HEK293T (cell line): ENCODE measurements at regions not wholly inside any gene's neighbourhood (a gene's known extent, or its start where the extent isn't known, plus 50 kb on each side); places are given as distances from the start of the nearest gene placed in this dataset.

Source experiments
- ARNT ChIP-seq: fragments of 450-650 bp; IDR thresholded peaks from 2 replicates; pipeline ENCODE4 v1.6.1; 2017; ENCODE audit warnings: mild to moderate bottlenecking
- ELF4 ChIP-seq: fragments of 450-650 bp; IDR thresholded peaks from 2 replicates; pipeline ENCODE4 v1.6.1; 2017; ENCODE audit warnings: antibody characterized with exemption
- FOXA1 ChIP-seq: fragments of 450-650 bp; IDR thresholded peaks from 2 replicates; pipeline ENCODE4 v1.6.1; 2016; ENCODE audit warnings: mild to moderate bottlenecking
- FOXK2 ChIP-seq: fragments of 450-650 bp; IDR thresholded peaks from 2 replicates; pipeline ENCODE4 v1.6.1; 2016; ENCODE audit warnings: mild to moderate bottlenecking
- FOXM1 ChIP-seq: fragments of 450-650 bp; IDR thresholded peaks from 2 replicates; pipeline ENCODE4 v1.6.1; 2017; ENCODE audit warnings: mild to moderate bottlenecking, borderline replicate concordance
- NFRKB ChIP-seq: fragments of 450-650 bp; IDR thresholded peaks from 2 replicates; pipeline ENCODE4 v1.6.1; 2016; ENCODE audit warnings: mild to moderate bottlenecking, moderate library complexity
- SP1 ChIP-seq: fragments of 450-650 bp; IDR thresholded peaks from 2 replicates; pipeline ENCODE4 v1.6.1; 2017
- SUZ12 ChIP-seq: fragments of 450-650 bp; IDR thresholded peaks from 2 replicates; pipeline ENCODE4 v1.6.1; 2016; ENCODE audit warnings: mild to moderate bottlenecking

DNA sequence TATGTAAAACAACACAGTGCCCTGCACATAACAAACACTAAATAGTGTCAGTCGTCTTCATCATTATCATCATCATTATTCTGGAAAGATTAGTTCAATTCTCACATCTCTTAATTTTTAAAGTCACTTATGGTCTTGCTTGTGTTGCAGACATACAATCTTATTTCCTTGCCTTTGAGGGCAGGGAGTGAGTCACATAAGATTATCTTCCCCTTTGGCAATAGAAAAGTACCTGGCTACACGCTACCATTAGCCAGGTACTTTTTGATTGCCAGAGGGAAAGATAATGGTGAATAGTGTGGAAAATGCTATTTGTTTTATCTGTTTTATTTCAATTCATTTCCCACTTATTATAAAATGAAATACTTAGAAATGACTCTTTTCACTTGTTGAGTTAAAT is 76.6 kb upstream of the RMDN2 start:
- TF ChIP-seq FOXK2 (no peak), NFRKB (no peak), ELF4 (no peak), FOXA1 (no peak), SP1 (no peak), SUZ12 (no peak), ARNT (no peak), FOXM1 (no peak)
